HG03039 (cell line): ENCODE measurements at regions not wholly inside any gene's neighbourhood (a gene's known extent, or its start where the extent isn't known, plus 50 kb on each side); places are given as distances from the start of the nearest gene placed in this dataset.
"Not testable (repeated sequence)": the region's sequence is repeated elsewhere in the genome, so short reads cannot be mapped to it uniquely, and the experiment has no call there.

Source experiments
- ATAC-seq: cut with Tn5 transposase; IDR thresholded peaks from one replicate; pipeline ENCODE4 v1.9.1; 2021; ENCODE audit warnings: mild to moderate bottlenecking, moderate library complexity; ENCODE audit not compliant: unreplicated experiment

DNA sequence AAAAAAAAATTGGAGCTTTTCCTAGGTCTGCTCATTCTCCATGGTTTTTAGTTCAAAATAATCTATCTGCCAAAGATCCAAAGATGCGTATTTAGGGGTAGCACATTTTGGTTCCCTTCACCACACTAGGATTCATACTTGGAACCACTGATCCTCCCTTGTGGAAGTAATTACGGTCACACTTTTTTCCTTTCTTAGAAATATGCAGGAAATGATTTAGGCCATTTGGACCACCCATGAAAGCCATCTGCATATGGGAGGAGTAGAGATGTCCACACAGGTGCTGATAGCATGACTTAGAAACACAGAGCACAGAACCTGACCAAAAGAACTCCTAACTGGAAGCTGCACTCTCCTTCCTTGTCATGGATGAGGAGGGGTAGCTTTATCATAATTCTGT is 105.9 kb upstream of the RAI14 start:
- ATAC-seq: no peak

DNA sequence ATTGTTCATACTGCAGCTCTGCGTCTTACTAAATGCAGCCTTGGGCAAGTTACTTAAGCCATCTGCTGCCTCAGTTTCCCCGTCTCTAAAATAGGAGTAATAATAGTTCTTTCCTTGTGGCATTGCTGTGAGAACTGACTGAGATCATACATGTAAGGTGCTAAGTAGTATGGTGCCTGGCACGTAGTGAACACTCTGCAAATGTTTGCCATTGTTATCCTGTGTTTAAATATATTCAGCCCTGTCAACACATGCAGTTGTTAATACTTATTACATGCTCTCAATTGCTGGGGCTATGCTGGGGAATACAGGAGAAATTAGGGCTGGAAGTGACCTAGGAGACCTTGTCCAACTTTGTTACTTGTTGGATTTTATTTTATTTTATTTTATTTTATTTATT is 105.2 kb upstream of the RAI14 start:
- no peak for ATAC-seq

DNA sequence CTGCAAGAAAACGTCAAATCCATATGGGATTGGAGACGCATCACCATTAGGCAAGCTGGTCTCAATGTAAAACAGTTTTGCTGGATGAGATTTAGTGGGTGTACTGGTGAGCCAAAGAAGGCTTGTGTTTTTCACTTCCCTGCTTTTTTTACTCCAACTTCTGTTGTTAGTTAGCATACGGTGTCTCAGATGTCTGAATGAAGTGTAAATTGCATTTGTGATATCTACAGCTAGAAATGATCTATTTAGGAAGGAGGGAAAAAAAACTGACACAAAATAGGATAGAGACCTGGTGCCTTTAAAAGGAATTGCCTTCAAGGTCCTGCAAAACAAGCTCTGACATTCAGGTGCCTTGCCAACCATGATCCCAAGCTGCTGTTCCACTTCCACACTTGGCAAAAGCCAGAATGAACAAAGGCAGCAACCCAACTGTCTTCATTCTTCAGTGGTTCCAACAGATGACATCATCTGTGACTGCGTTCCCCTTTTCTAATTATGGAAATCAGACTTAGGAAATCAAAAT is 104.2 kb upstream of the RAI14 start:
- no peak for ATAC-seq

DNA sequence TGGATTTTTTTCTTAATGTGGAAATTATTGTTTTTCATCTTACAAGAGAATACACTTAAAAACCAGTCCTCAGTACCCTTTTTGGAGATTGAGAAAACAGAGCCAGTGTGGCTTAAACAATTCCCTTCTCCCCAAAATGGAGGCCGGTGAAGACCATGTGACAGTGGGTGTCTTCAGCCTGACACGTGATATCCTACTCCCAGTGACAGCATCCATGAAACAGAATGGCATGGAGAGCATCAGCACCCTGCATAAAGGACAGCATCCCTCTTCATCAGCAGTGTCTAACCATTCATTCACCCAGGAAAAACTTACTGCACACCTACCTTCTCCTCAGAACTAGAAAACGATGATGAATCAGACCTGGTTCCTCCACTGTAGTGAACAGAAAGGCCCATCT is 103.4 kb upstream of the RAI14 start:
- no peak for ATAC-seq

DNA sequence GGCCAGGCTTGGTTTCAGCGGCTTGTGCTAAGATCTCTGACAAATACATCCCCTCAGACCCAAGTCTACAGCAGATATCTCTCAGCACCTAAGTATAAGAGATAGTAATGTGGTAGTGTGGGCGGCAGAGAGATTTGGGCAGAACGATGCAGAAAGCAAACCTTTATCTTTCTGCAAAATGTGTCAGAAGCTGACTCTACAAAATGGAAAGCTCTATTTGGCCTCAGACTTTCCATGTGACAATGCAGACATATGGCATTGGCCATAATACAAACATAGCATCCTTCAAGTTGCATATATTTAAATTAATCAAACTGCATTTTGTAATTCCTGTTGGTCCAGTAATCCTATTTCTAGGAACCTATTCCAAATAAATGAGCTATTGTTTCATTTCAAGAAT is 102.5 kb upstream of the RAI14 start:
- ATAC-seq: no peak

DNA sequence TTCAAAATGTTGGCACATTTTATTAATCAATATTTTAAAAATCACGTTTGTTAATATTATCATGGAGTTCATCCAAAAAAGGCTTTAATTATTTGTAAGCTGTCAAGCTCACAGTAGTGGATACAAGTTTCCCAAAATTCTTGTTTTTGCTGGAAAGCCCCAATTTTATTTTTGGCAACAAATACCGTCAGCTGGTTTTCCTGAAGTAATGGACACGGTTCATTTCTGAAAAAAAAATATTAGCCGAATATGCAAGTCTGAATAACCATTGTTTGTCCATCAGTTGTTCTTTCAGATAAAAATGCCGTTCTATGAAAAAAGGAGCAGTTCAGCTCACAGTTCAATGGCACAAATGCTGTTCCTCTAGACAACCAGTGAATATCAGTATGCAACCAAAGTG is 101.5 kb upstream of the RAI14 start:
- no peak for ATAC-seq

DNA sequence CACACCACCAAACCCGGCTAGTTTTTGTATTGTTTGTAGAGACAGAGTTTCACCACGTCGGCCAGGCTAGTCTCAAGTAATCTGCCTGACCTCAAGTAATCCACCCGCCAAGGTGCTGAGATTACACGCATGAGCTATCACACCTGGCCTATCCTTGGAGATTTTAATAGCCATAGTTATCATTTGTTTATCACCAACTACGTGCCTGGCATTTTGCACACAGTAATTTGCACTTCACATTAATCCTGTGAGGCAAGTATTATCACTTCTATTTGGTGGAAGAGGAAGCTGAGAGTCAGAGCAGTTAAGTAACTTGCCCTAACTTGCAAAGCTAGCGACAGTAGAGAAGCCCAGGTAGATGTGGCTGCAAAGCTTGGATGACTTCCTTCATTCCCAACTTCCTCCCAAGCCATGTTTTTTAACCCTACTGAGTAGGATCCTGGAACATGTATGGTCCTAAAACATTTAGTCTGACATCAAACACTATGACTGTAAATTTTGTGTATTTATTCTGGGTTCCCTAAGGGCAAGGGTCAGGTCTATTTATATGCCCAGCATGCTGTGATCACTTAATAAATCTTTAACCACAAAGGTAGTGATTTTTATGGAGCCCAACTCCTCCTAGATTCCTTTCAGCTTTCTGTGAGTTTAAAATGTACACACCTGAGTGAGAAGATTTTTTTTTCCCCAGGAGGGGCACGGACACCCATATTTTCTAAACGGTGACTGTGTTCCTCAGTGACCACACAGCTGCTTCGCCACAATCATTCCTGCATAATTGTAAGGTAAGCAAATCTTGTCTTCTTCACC is 100.2 kb upstream of the RAI14 start:
- no peak for ATAC-seq

DNA sequence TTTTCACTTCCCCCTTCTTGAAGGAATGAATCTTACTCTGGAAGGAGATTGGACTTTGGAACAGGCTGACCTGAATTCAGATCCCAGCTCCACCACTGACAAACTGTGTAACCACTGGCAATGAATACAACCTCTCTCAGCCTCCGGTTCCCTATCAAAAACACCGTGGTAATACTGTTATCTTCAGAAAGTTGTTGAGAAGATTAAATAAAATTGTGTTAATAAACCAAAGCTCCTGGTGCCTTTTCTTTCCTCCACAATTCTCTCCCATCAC is 99.7 kb upstream of the RAI14 start:
- no peak for ATAC-seq

DNA sequence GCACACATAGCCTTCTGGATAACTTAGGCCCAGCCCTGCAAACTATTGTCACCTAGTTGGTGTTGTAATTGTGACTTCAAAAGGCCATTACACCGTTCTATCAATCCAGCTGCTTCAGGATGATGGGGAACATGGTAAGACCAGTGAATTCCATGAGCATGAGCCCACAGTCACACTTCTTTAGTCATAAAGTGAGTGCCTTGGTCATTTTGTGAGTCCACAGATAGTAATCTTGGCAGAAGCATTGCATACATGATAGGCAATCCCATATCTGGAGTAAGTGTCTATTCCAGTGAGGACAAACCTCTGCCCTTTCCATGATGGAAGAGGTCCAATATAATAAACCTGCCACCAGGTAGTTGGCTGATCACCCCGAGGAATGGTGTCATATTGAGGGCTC is 94.5 kb upstream of the RAI14 start:
- not testable (repeated sequence) for ATAC-seq

DNA sequence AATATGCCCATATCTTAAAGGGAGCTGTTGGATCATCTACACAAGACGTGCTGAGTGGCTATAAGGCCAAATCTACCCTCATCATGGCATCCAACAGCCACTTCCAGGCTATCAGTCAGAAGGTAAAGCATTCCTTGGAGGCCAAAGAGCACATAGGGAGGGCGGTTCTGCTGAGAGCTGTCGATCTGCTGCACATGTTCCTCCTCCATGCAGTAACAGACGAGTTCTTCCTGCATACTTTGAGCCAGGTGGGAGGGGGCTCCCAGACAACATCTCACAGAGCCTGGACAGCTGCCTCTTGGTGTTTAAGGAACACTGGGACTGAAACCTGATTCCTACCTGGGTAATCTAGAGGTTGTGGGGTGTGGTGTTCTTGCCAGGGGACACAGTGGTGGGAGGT is 93.3 kb upstream of the RAI14 start:
- no peak for ATAC-seq

DNA sequence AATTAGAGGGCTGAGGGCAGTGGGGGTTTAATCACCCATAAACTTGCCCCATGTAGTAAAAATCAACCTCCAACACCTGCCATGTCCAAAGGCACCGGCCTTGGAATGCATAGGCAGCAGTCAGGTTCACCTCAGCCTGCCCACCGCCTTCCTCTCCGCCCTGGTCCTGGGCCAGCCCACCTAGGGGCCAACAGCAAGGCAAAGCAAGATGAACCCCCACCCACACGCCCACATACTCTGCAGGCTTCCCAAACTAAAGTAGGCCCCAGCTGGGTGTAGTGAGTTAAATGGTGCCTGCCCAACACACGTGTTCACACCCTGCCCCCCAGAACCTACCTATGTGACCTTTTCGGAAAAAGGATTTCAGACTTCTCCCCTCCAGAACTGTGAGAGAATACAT is 92.9 kb upstream of the RAI14 start:
- no peak for ATAC-seq

DNA sequence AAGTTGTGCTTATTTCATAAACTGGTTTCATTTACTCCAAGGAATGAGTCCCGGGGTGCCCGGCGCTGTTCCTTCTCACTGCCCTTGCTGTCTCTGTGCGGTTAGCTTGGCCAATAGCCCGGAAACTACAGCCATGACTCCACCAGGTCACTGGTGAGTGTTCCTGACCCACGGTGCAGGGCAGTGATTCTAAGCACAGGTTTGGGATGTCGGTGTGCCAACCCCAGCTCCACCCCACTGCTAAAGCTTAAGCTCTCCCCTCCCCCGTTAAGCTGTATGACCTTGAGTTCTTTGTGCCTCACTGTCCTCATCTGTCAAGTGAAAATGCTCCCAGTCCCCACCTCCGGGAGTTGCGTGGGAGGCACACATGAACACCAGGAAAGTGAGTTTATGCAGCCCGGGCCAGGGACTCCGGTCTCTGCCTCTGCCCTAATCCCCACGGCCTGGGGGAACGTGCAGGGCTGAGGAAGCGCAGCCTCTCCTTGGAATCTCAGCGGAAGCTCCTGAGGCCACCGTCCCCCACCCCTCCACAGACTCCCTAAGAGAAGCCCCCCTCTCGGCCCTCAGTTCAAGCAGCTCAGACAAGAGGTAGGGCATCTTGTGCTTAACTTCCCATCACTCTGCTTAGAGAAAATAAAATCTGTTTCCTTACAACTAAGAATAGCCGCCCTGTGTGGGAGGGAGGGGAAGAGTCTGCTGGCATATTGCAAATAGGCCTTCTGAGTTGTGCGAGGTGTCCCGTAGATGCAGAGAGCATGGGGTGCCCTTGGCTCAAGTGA is 92.0 kb upstream of the RAI14 start:
- no peak for ATAC-seq

DNA sequence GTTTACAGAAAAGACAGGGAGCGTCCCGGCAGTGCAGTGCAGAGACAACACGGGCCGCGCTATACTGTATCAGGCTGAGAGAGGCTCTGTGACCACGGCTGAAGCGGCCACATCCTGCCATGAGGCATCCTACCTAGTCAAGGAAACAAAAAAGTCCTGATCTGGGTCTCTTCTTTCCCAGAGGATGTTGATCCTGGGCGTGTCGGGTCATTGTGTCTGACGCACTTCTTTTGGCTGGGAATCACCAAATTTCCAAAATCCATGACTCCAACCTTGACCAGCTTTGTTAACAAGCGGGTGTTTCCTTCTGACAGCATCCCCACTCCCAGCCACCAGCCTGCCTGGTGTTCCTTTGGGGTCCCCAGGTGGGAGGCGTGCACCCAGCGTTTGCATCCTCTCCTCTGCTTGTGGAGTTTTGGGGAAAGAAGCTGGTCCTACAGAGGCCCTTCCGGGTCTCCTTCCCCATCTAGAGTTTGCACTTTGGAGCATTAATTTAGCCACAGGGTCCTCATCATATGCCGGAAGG is 91.4 kb upstream of the RAI14 start:
- no peak for ATAC-seq

DNA sequence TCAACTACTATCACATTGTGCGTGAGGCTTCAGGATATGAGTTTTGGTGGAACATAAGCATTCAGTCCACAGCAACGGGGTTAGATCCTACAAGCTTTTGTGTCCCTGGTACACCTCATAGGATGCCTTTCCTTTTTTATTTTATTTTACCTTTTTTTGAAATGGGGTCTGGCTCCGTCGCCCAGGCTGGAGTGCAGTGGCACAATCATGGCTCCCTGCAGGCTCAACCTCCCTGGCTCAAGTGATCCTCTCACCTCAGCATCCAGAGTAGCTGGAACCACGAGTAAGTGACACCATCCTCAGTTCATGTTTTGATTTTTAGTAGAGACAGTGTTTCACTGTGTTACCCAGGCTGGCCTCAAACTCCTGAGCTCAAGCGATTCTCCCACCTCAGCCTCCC is 86.0 kb upstream of the RAI14 start:
- no peak for ATAC-seq

DNA sequence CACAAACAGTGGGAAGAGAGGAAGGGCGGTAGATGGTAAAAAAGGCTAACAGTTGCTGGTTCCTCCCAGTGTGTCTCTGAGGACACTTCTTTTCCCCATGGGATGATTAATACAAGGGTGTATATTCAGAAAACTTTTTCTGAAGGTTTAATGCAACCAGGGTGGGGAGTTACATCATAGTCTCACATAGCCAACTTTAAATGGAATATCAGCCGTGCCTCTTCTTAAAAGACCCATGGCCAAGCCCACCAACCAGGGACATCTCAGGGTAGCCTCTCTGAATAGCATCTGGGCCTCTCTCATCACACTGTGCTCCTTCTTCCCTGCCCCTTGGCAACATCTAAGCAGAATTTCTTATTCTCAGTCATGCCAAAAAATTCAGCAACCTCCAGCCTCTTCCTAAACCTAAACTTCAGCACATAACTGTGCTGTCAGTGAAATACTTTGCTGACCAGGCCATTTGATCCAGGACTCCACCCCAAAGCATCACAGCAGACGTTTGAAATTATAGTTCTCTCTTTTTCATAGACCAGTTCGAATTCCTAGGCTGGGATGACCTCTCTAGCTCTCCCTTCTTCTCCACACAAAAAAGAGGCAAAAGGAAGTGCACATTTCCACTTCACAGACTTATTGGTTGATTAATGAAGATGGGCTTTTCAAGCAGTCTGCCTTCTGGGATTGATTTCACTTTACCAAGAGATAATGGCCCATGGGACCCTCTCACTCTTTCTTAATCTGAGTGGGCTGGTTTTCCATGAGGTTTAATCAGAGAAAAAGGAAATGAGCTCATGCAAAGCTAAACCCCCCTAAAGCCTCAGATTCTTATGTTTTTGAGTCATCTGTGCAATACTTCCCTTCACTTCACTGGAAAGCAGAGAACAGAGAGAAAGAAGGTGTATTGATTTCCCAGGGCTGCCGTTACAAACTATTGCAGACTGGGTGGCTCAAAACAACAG is 85.1 kb upstream of the RAI14 start:
- no peak for ATAC-seq

DNA sequence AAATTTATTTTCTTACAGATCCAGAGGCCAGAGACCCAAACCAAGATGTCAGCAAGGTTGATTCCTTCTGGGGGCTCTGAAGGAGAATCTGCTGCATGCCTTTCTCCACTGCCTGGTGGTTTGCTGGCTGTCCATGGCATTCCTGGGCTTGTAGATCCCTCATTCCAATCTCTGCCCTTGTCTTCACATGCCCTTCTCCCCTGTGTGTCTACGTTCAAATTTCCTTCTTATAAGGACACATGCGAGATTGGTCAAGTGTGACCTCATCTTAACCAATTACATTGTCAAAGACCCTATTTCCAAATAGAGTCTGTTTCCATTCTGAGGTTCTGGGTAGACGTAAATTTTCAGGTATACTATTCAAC is 84.5 kb upstream of the RAI14 start:
- ATAC-seq: no peak

DNA sequence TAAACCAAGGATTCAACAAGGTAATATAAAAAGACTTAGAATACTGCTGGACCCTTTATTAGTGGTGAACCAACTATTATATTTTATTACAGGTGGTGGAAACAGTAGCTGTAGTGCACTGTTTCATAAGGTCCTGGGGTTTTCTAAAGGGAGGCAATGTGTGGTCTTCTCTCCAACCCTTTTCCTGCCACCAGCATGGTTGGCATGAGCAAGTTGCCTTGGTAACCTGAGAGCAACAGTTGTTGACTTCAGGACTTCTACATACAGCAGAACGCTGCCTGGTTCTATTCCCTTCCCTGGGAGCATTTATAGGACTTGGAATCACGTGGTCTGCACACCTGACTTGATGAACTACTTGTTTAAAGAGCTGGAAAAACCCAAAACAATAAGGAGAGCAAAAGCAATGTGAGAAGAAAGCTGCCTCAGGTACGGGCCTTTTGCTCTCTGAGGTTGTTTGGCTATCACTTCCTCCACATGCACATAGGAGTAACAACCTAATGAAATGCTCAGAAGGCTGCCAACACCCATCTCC is 81.1 kb upstream of the RAI14 start:
- ATAC-seq: no peak

DNA sequence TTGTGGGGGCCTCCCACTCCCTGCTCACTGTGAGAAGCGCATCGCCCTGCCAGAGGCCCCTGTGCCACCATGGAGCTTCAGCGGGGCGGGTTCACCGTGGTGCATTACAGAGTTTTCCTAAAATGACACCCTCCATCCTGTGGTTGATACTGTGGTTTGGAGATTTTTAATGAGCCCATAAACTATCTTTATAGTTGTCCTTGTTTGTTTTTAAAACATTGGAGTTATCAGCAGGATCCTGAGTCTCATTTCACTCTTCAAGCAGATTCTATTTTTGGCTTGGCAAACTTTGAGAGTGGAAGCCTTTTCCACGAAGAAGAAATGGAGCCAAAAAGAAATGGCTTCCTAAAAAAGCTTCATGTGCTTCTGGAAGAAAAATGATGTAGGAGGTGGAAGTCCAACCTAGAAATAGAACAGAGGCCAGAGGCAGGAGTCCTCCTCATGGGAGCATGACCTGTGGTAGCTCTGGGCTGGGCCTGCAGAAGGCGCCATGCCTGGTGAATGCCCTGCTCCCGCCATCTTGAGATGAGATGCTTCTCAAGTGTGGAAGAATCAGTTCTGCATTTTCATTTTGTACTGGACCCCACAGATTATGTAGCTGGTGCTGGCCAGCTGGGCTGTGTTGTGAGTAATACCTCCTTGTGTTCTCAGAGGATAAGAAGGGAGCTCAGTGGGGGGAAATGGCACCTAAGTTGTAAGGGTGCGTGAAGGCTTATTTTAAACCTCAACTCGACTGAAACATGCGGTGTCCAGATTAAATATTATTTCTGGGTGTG is 79.0 kb upstream of the RAI14 start:
- ATAC-seq: no peak

DNA sequence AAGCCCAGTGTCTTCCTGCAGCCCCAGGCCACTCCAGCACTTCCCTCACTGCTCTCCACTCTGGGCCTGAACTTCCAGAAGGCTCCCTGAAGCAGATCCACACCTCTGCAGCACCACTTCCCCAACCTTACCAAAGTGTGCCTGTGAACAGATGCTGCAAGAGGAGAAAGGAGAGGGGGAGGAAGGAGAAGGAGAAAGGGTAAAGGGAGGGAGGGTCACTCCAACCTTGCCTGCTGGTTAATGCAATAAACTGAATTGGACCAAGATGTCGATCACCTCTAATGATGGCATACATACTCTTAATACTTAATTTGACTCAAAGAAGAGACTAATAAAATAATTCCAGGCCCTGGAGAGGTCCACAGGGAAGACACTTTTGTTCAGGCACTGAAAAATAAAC is 77.2 kb upstream of the RAI14 start:
- ATAC-seq: no peak

DNA sequence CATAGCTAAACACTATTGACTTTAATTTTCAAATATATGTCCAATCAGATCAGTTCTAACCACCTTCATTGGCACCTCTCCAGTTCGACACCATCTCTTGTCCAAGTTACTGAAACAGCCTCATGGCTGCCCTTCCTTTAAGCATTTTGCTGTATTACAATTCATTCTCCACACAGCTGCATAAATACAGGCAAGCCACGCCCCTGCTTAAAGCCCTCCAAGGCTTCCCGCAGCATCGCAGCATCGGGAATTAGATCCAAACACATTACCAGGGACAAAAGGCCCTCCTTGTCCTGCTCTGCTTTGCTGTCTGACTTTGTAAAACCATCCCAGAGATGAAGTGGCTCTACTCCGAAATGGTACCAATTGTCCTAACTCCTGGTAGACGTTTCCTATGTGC is 75.1 kb upstream of the RAI14 start:
- ATAC-seq: no peak
